Spinal cord (tissue), 9 donors: ENCODE measurements at regions not wholly inside any gene's neighbourhood (a gene's known extent, or its start where the extent isn't known, plus 50 kb on each side); places are given as distances from the start of the nearest gene placed in this dataset.
A peak's percentile ranks its signal among the peaks of the same experiment; 100 is the strongest.

Experiments used
- DNase-seq, 6 donors: peaks; one replicate each; pipeline versions ENCODE4 v3.0.0 to v3.0.0-alpha.2; 2013 to 2015; ENCODE audit warnings: low spot score in 6 of 6, low read depth in 4 of 6
- H3K27ac ChIP-seq: one replicate; pipeline ENCODE4 v1.5.1; 2013; ENCODE audit warnings: low read depth, low read length, control low read depth
- H3K27me3 ChIP-seq: one replicate; pipeline ENCODE4 v1.6.1; 2013; ENCODE audit warnings: low read length; ENCODE audit not compliant: control insufficient read depth, insufficient read depth
- H3K36me3 ChIP-seq: one replicate; pipeline ENCODE4 v1.6.1; 2013; ENCODE audit warnings: low read length; ENCODE audit not compliant: control insufficient read depth, insufficient read depth
- H3K4me1 ChIP-seq: one replicate; pipeline ENCODE4 v1.6.1; 2013; ENCODE audit warnings: low read length; ENCODE audit not compliant: control insufficient read depth, insufficient read depth
- H3K4me3 ChIP-seq: one replicate; pipeline ENCODE4 v1.5.1; 2013; ENCODE audit warnings: low read depth, low read length, control low read depth
- H3K9me3 ChIP-seq: one replicate; pipeline ENCODE4 v1.6.1; 2013; ENCODE audit warnings: low read length; ENCODE audit not compliant: control insufficient read depth, insufficient read depth
- WGBS: methylation state at CpG from one replicate; pipeline ENCODE4 v1.1.5; 2013; ENCODE audit warnings: missing lambda C conversion rate; ENCODE audit not compliant: insufficient coverage; 5-methylcytosine and 5-hydroxymethylcytosine counted together
- donor health status: healthy.

DNA sequence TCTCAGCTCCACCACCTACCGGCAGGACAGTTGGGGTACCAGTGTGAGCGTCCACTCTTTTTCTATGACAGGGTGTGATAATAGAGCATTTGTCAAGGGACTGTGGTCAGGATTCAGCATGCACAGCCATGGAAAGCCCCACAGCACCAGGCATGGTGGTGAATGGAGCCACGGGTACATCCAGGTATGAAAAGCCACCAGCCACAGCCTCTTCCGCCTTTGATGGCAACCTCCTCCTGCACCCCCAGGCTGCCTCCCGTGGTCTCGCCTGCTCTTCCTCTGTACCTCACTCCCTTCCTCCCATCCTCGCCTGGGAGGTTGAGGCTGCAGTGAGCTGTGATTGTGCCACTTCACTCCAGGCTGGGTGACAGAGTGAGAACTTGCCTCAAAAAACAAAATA lies 90.2 kb upstream of the CHST15 start:
- no peaks in the 10 kb centered on the region for H3K27me3 ChIP-seq
- no peak overlapping the region for H3K27ac ChIP-seq
- H3K36me3 ChIP-seq, result no peaks in the 10 kb centered on the region
- no peak for DNase-seq
- no peak overlapping the region for H3K4me3 ChIP-seq
- 100% methylated on average over 4 of the region's 7 CpGs for WGBS
- H3K4me1 ChIP-seq, result peaks cover 12% of the 10 kb centered on the region
- H3K9me3 ChIP-seq, result no peaks in the 10 kb centered on the region

- Histone ChIP-seq H3K36me3 (no peaks in the 10 kb centered on the region), H3K4me3 (no peak overlapping the region), H3K4me1 (peaks cover 14% of the 10 kb centered on the region), H3K27ac (no peak overlapping the region), H3K9me3 (no peaks in the 10 kb centered on the region), H3K27me3 (no peaks in the 10 kb centered on the region)
- no peak for DNase-seq
- WGBS, result 85% methylated on average over 16 of the region's 17 CpGs
Measured at GRCh38 chr10:124182088-124182541, 88.7 kb upstream of the CHST15 start.

- no peak for DNase-seq
- H3K27ac ChIP-seq, result no peak overlapping the region
- H3K4me3 ChIP-seq, result no peak overlapping the region
- H3K36me3 ChIP-seq, result no peaks in the 10 kb centered on the region
- H3K9me3 ChIP-seq, result no peaks in the 10 kb centered on the region
- WGBS, result 90% methylated on average over 2 of the region's 8 CpGs
- no peaks in the 10 kb centered on the region for H3K27me3 ChIP-seq
- H3K4me1 ChIP-seq, result peaks cover 19% of the 10 kb centered on the region
Measured at GRCh38 chr10:124181656-124182055, 88.3 kb upstream of the CHST15 start.

DNA sequence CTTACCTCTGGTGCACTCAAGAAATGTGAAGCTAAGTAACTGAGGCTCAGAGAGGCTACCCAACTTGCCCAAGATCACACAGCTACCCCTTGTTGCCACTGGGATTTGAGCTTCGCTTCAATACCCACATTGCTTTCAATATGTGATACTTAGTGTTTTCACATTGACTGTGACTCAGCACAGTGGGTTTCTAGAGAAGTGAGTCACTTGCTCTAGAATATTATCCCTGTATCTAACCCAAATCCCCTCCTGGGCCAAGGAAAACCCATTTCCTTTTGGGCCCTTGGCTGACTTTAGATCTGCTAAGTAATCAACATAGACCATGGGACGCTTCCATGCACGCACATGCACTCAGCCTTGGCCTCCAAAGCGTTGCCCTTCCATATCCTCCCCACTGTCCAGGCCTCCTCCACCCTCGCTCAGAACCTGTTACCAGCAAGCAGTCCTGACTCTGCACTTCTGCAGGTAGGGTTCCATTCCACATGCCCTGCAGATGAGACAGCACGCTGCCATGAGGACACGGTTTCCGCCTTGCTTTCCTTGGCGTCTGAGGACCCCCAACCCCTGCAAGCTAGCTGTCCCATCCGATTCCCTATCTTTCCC lies 87.7 kb upstream of the CHST15 start:
- no peak for DNase-seq
- H3K36me3 ChIP-seq, result no peaks in the 10 kb centered on the region
- H3K9me3 ChIP-seq, result no peaks in the 10 kb centered on the region
- peaks cover 25% of the 10 kb centered on the region for H3K4me1 ChIP-seq
- no peak overlapping the region for H3K27ac ChIP-seq
- H3K27me3 ChIP-seq, result no peaks in the 10 kb centered on the region
- no peak overlapping the region for H3K4me3 ChIP-seq
- WGBS, result 92% methylated on average over 9 of the region's 10 CpGs

GRCh38 chr10:124180044-124180745 lies 86.8 kb upstream of the CHST15 start:
- no peaks in the 10 kb centered on the region for H3K27me3 ChIP-seq
- no peaks in the 10 kb centered on the region for H3K36me3 ChIP-seq
- no peaks in the 10 kb centered on the region for H3K9me3 ChIP-seq
- DNase-seq, result no peak
- peaks cover 31% of the 10 kb centered on the region for H3K4me1 ChIP-seq
- H3K4me3 ChIP-seq, result no peak overlapping the region
- no peak overlapping the region for H3K27ac ChIP-seq
- WGBS, result 76% methylated on average over 6 of the region's 8 CpGs

GRCh38 chr10:124179308-124180043 lies 86.1 kb upstream of the CHST15 start:
- no peak overlapping the region for H3K27ac ChIP-seq
- no peaks in the 10 kb centered on the region for H3K36me3 ChIP-seq
- no peaks in the 10 kb centered on the region for H3K27me3 ChIP-seq
- DNase-seq, result no peak
- H3K4me3 ChIP-seq, result no peak overlapping the region
- peaks cover 26% of the 10 kb centered on the region for H3K4me1 ChIP-seq
- H3K9me3 ChIP-seq, result no peaks in the 10 kb centered on the region
- WGBS, result 100% methylated on average over 2 of the region's 3 CpGs

GRCh38 chr10:124177180-124177518 lies 83.8 kb upstream of the CHST15 start:
- Histone ChIP-seq H3K27me3 (no peaks in the 10 kb centered on the region), H3K36me3 (no peaks in the 10 kb centered on the region), H3K9me3 (no peaks in the 10 kb centered on the region), H3K4me3 (no peak overlapping the region), H3K27ac (no peak overlapping the region), H3K4me1 (peaks cover 29% of the 10 kb centered on the region)
- no peak for DNase-seq
- WGBS, result 95% methylated on average over 4 of the region's 5 CpGs

- 61% methylated on average over 14 of the region's 15 CpGs for WGBS
- peaks cover 35% of the 10 kb centered on the region for H3K4me1 ChIP-seq
Measured at GRCh38 chr10:124176349-124177179, 83.2 kb upstream of the CHST15 start.

DNA sequence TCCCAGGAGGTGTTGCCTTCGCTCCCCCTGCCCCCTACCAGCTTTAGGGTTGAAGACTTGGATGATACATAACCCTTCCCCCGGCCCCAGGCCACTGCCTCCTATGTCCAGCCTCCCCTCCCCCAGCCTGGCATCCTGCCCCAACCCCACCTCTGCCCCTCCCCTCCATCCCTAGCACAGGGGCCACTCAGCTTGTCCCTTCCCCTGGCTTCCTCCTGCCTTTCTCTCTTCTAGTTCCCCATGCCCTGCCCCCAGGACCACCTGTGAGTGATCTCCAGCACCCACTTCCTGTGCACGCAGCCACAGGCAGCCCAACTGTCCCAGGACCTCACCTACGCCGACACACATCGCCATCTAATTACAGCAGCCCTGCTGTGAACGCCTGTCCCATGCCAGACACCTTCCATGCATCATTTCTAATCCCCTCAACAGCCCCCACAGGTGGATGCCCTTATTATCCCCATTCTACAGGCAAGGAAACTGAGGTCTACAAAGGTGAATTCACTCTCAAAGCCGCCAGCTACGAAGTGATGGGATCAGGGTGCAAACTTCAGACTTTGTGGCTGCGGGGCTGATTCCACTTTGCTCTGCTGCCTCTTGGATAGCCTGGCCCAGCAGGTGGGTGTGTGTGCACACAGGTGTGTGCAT lies 82.4 kb upstream of the CHST15 start:
- 89% methylated on average over 10 of the region's 10 CpGs for WGBS
- peaks cover 37% of the 10 kb centered on the region for H3K4me1 ChIP-seq
- no peaks in the 10 kb centered on the region for H3K9me3 ChIP-seq
- DNase-seq, result no peak
- no peak overlapping the region for H3K4me3 ChIP-seq
- no peaks in the 10 kb centered on the region for H3K36me3 ChIP-seq
- no peaks in the 10 kb centered on the region for H3K27me3 ChIP-seq
- H3K27ac ChIP-seq, result no peak overlapping the region

More at GRCh38 chr10:124176349-124177179, 83.2 kb upstream of the CHST15 start:
- H3K36me3 ChIP-seq, result no peaks in the 10 kb centered on the region
- H3K27me3 ChIP-seq, result no peaks in the 10 kb centered on the region
- H3K9me3 ChIP-seq, result no peaks in the 10 kb centered on the region
- no peak overlapping the region for H3K27ac ChIP-seq
- no peak overlapping the region for H3K4me3 ChIP-seq
- peak in 1 of 6 donors; percentile 40 for DNase-seq
